Fibroblast of peridontal ligament (primary cell): ENCODE measurements at regions not wholly inside any gene's neighbourhood (a gene's known extent, or its start where the extent isn't known, plus 50 kb on each side); places are given as distances from the start of the nearest gene placed in this dataset.

Source experiments
- DNase-seq: peaks from one replicate; pipeline ENCODE4 v3.0.0-alpha.2; 2010; ENCODE audit errors: extremely low read depth

- DNase-seq: no peak
These were observed 124.5 kb upstream of the CCL2 start for GRCh38 chr17:34130544-34130943.

- no peak for DNase-seq
These were observed 123.7 kb upstream of the CCL2 start for GRCh38 chr17:34131386-34131785.

GRCh38 chr17:34133350-34133749, 121.7 kb upstream of the CCL2 start:
- no peak for DNase-seq

- no peak for DNase-seq
These were observed 119.2 kb upstream of the CCL2 start for GRCh38 chr17:34135841-34136240.

- DNase-seq: no peak
These were observed 115.1 kb upstream of the CCL2 start for GRCh38 chr17:34140006-34140405.

- no peak for DNase-seq
These were observed 113.5 kb upstream of the CCL2 start for GRCh38 chr17:34141590-34141989.

GRCh38 chr17:34143430-34143829, 111.7 kb upstream of the CCL2 start:
- DNase-seq: no peak

GRCh38 chr17:34146440-34147043, 108.5 kb upstream of the CCL2 start:
- DNase-seq: no peak

- no peak for DNase-seq
These were observed 104.0 kb upstream of the CCL2 start for GRCh38 chr17:34151102-34151501.

GRCh38 chr17:34153991-34154390, 101.1 kb upstream of the CCL2 start:
- no peak for DNase-seq

- DNase-seq: no peak
These were observed 99.9 kb upstream of the CCL2 start for GRCh38 chr17:34154961-34155730.

- no peak for DNase-seq
These were observed 99.1 kb upstream of the CCL2 start for GRCh38 chr17:34155947-34156346.

GRCh38 chr17:34156401-34156740, 98.7 kb upstream of the CCL2 start:
- no peak for DNase-seq

GRCh38 chr17:34156741-34157589, 98.1 kb upstream of the CCL2 start:
- no peak for DNase-seq

GRCh38 chr17:34161690-34162089, 93.4 kb upstream of the CCL2 start:
- DNase-seq: no peak

- no peak for DNase-seq
These were observed 92.0 kb upstream of the CCL2 start for GRCh38 chr17:34163123-34163522.

- no peak for DNase-seq
These were observed 91.4 kb upstream of the CCL2 start for GRCh38 chr17:34163646-34164045.

GRCh38 chr17:34164837-34165236, 90.2 kb upstream of the CCL2 start:
- no peak for DNase-seq

- DNase-seq: no peak
These were observed 88.7 kb upstream of the CCL2 start for GRCh38 chr17:34166352-34166751.

GRCh38 chr17:34167354-34167753, 87.7 kb upstream of the CCL2 start:
- DNase-seq: no peak

GRCh38 chr17:34168989-34169388, 86.1 kb upstream of the CCL2 start:
- no peak for DNase-seq

GRCh38 chr17:34169496-34169895, 85.6 kb upstream of the CCL2 start:
- DNase-seq: no peak
